C4-2B (cell line): ENCODE measurements at regions not wholly inside any gene's neighbourhood (a gene's known extent, or its start where the extent isn't known, plus 50 kb on each side); places are given as distances from the start of the nearest gene placed in this dataset.

Source experiments
- CTCF ChIP-seq: fragments of 450-650 bp; conservative IDR thresholded peaks from 2 replicates; pipeline ENCODE4 v1.5.1; 2017; ENCODE audit warnings: mild to moderate bottlenecking
- ZFX ChIP-seq: fragments of 450-650 bp; IDR thresholded peaks from 2 replicates; pipeline ENCODE4 v1.6.1; 2017

- TF ChIP-seq CTCF (no peak), ZFX (no peak)
These were observed 309.0 kb downstream of the GPAM start for GRCh38 chr10:111874576-111874975.
